IMR-90 (cell line): ENCODE measurements at regions not wholly inside any gene's neighbourhood (a gene's known extent, or its start where the extent isn't known, plus 50 kb on each side); places are given as distances from the start of the nearest gene placed in this dataset.

Source experiments
- ATAC-seq: fragments of 200-7000 bp; cut with Tn5 transposase; 2 replicates; pipeline ENCODE4 v1.9.1; 2020; ENCODE audit warnings: low read depth, mild to moderate bottlenecking, moderate library complexity
- BruUV-seq: library from RNA; stranded (reverse); fragments of 400-500 nt; replicated peaks from 2 replicates; lab custom pipeline; 2021; lab: Mats Ljungman, UMichigan
- CTCF ChIA-PET: fragments of 300-600 bp; formaldehyde crosslinking; extraction: SDS; loops from one replicate; lab custom pipeline; 2021; ENCODE audit warnings: antibody characterized with exemption; lab: Yijun Ruan, JAX
- POLR2A ChIA-PET: fragments of 300-600 bp; sonication (Branson Sonifier 250); formaldehyde crosslinking; loops from one replicate; lab custom pipeline; 2022; ENCODE audit warnings: antibody characterized with exemption; ENCODE audit not compliant: unreplicated experiment; lab: Charles Lee
- DNase-seq: peaks from one replicate; pipeline ENCODE4 v3.0.0; 2013
- H2AFZ ChIP-seq: replicated peaks from 2 replicates; pipeline ENCODE3; 2013; ENCODE audit warnings: low read length, mild to moderate bottlenecking; ENCODE audit not compliant: poor library complexity
- H2AK5ac ChIP-seq: 2 replicates; pipeline ENCODE4 v1.6.1; 2013; ENCODE audit warnings: low read depth, low read length, inconsistent platforms
- H2AK9ac ChIP-seq: replicated peaks from 2 replicates; pipeline ENCODE3; 2013; ENCODE audit warnings: mild to moderate bottlenecking, low read depth, low read length, moderate library complexity; ENCODE audit not compliant: poor library complexity
- H2BK120ac ChIP-seq: 2 replicates; pipeline ENCODE4 v1.6.1; 2013; ENCODE audit warnings: low read depth, low read length, inconsistent platforms
- H2BK15ac ChIP-seq: 3 replicates; pipeline ENCODE4 v1.6.1; 2013; ENCODE audit warnings: low read depth, low read length, inconsistent platforms
- H2BK20ac ChIP-seq: 2 replicates; pipeline ENCODE4 v1.6.1; 2013; ENCODE audit warnings: low read depth, mild to moderate bottlenecking, inconsistent platforms, low read length, moderate library complexity
- H2BK5ac ChIP-seq: 2 replicates; pipeline ENCODE4 v1.6.1; 2013; ENCODE audit warnings: mild to moderate bottlenecking, low read depth, low read length, inconsistent platforms; ENCODE audit not compliant: poor library complexity, severe bottlenecking
- H3K14ac ChIP-seq: replicated peaks from 2 replicates; pipeline ENCODE4 v1.6.1; 2013; ENCODE audit warnings: low read depth, low read length, inconsistent platforms
- H3K18ac ChIP-seq: 2 replicates; pipeline ENCODE4 v1.6.1; 2013; ENCODE audit warnings: low read depth, low read length, control low read depth
- H3K23ac ChIP-seq: 2 replicates; pipeline ENCODE4 v1.6.1; 2013; ENCODE audit warnings: low read depth, low read length, inconsistent platforms
- H3K27ac ChIP-seq: 2 replicates; pipeline ENCODE4 v1.5.1; 2013; ENCODE audit warnings: mild to moderate bottlenecking, control low read depth, low read length; ENCODE audit not compliant: insufficient read depth
- H3K27me3 ChIP-seq: 2 replicates; pipeline ENCODE4 v1.6.1; 2013; ENCODE audit warnings: low read length; ENCODE audit not compliant: control insufficient read depth, insufficient read depth
- H3K36me3 ChIP-seq: 2 replicates; pipeline ENCODE4 v1.6.1; 2013; ENCODE audit warnings: low read length, mixed read lengths; ENCODE audit not compliant: control insufficient read depth, insufficient read depth
- H3K4ac ChIP-seq: 2 replicates; pipeline ENCODE4 v1.6.1; 2013; ENCODE audit warnings: low read depth, low read length, inconsistent platforms
- H3K4me1 ChIP-seq: 2 replicates; pipeline ENCODE4 v1.6.1; 2013; ENCODE audit warnings: low read length, mixed read lengths; ENCODE audit not compliant: control insufficient read depth, insufficient read depth
- H3K4me2 ChIP-seq: 2 replicates; pipeline ENCODE4 v1.6.1; 2013; ENCODE audit warnings: low read depth, mild to moderate bottlenecking, control low read depth, low read length, moderate library complexity
- H3K4me3 ChIP-seq: 2 replicates; pipeline ENCODE4 v1.5.1; 2013; ENCODE audit warnings: low read depth, mild to moderate bottlenecking, control low read depth, low read length, moderate library complexity; ENCODE audit not compliant: insufficient read depth
- H3K56ac ChIP-seq: 2 replicates; pipeline ENCODE4 v1.6.1; 2013; ENCODE audit warnings: low read length, inconsistent platforms; ENCODE audit not compliant: insufficient read depth; ENCODE audit errors: extremely low read depth
- H3K79me1 ChIP-seq, 2 experiments: 2 replicates each; pipeline ENCODE4 v1.6.1; 2013; ENCODE audit warnings: low read length in 2 of 2, inconsistent platforms in 1 of 2, low read depth in 1 of 2
- H3K9ac ChIP-seq: 2 replicates; pipeline ENCODE4 v1.6.1; 2013; ENCODE audit warnings: low read depth, low read length, control low read depth
- H3K9me1 ChIP-seq: 2 replicates; pipeline ENCODE4 v1.6.1; 2013; ENCODE audit warnings: low read length, inconsistent platforms; ENCODE audit not compliant: insufficient read depth
- H3K9me3 ChIP-seq: 2 replicates; pipeline ENCODE4 v1.6.1; 2013; ENCODE audit warnings: low read length; ENCODE audit not compliant: control insufficient read depth, insufficient read depth
- H4K20me1 ChIP-seq: 2 replicates; pipeline ENCODE4 v1.6.1; 2013; ENCODE audit warnings: low read length, inconsistent platforms; ENCODE audit not compliant: insufficient read depth
- H4K5ac ChIP-seq: 2 replicates; pipeline ENCODE4 v1.6.1; 2013; ENCODE audit warnings: mild to moderate bottlenecking, low read depth, low read length, control low read depth
- H4K8ac ChIP-seq, 2 experiments: 2 replicates each; pipeline ENCODE4 v1.6.1; 2013; ENCODE audit warnings: low read depth in 2 of 2, low read length in 2 of 2, control low read depth in 1 of 2, inconsistent platforms in 1 of 2
- H4K91ac ChIP-seq: 2 replicates; pipeline ENCODE4 v1.6.1; 2013; ENCODE audit warnings: low read depth, low read length, inconsistent platforms; ENCODE audit not compliant: insufficient read depth
- BHLHE40 ChIP-seq: fragments of 150-350 bp; IDR thresholded peaks from 2 replicates; pipeline ENCODE4 v1.6.1; 2016; ENCODE audit warnings: mild to moderate bottlenecking, low read depth, low read length
- CEBPB ChIP-seq: IDR thresholded peaks from 2 replicates; pipeline ENCODE4 v1.6.1; 2012; ENCODE audit warnings: low read depth, low read length, improper control_type of control experiment
- MXI1 ChIP-seq: IDR thresholded peaks from 2 replicates; pipeline ENCODE4 v1.6.1; 2012; ENCODE audit warnings: low read depth, mild to moderate bottlenecking, low read length, moderate library complexity, borderline replicate concordance
- SMC3 ChIP-seq: fragments of 150-350 bp; IDR thresholded peaks from 2 replicates; pipeline ENCODE4 v1.6.1; 2016; ENCODE audit warnings: low read depth, mild to moderate bottlenecking, antibody characterized with exemption, low read length, moderate library complexity
- WGBS, 2 experiments: methylation state at CpG; one replicate each; pipeline versions ENCODE4 v1.1.5 to v1.1.7; 2013; ENCODE audit warnings: missing lambda C conversion rate in 2 of 2; ENCODE audit not compliant: insufficient read length in 1 of 2; ENCODE audit errors: extremely low coverage in 2 of 2; 5-methylcytosine and 5-hydroxymethylcytosine counted together
- dilution Hi-C: fragments of 300-500 bp; cut with HindIII; formaldehyde crosslinking; loops from one replicate; pipeline ENCODE4 v1.14.3; 2018; ENCODE audit warnings: low sequenced_read_pairs; ENCODE audit not compliant: unreplicated experiment
- in situ Hi-C: fragments of 300-500 bp; cut with MboI; formaldehyde crosslinking; loops from 3 replicates; pipeline ENCODE4 v1.14.3; 2019; ENCODE audit warnings: low sequenced_read_pairs, inconsistent platforms, mixed read lengths
- intact Hi-C: fragments of 100-400 bp; cut with micrococcal nuclease; formaldehyde crosslinking; loops from 2 replicates; pipeline ENCODE4 v1.10.0; 2022
- TF ChIP-seq, protein P1 (sequence below): fragments of 150-350 bp; IDR thresholded peaks from 2 replicates; pipeline ENCODE4 v1.6.1; 2017; ENCODE audit warnings: mild to moderate bottlenecking, antibody characterized with exemption, low read length, low read depth
- TF ChIP-seq, protein P2 (sequence below): fragments of 150-350 bp; IDR thresholded peaks from 2 replicates; pipeline ENCODE4 v1.6.1; 2016; ENCODE audit warnings: low read depth, mild to moderate bottlenecking, low read length, moderate library complexity, borderline replicate concordance

DNA sequence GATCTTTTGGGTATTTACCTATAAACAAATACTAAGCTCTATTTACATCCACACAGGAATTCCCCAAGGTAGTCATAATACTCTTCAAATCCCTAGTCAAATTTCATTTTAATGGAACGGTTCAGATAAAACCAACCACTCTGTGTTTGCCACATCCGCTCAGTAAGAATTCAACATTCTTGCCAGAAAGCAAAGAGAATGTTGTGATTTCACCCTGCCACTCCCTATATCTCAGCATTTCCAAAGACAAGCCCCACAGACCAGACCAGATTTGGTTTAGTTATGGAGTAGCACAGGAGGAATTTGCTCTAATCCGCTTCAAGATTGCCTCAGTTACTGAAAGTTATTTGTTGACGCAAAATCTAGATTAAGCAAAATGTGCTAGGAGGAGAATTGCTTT, 105.6 kb upstream of the SERP2 start:
- Histone ChIP-seq H3K14ac (peak overlapping the region; percentile 42), H3K9ac (no peak overlapping the region), H4K8ac (peak overlapping the region in 1 of 2 experiments; percentile 11; a peak in 1 of 4 replicates), H3K27ac (no peak overlapping the region), H4K91ac (no peak overlapping the region), H3K79me1 (no peaks in the 10 kb centered on the region), H2BK15ac (0 out of 3 replicates have a peak overlapping the region, but pooled peaks have one; percentile 70), H2AFZ (no peak overlapping the region), H3K9me1 (peaks cover 25% of the 10 kb centered on the region), H3K4me2 (no peak overlapping the region), H3K36me3 (no peaks in the 10 kb centered on the region), H2BK20ac (peak overlapping the region; percentile 82), H2BK5ac (no peak overlapping the region), H2BK120ac (peak overlapping the region; percentile 76; the same call in 1 of the 2 replicates), H2AK9ac (no peak overlapping the region), H3K4ac (no peak overlapping the region; the same call in 1 of the 2 replicates), H4K5ac (no peak overlapping the region), H3K4me3 (no peak overlapping the region), H3K9me3 (no peaks in the 10 kb centered on the region), H4K20me1 (no peaks in the 10 kb centered on the region), H3K27me3 (no peaks in the 10 kb centered on the region), H3K18ac (no peak overlapping the region), H2AK5ac (no peak overlapping the region), H3K56ac (no peak overlapping the region), H3K23ac (no peak overlapping the region), H3K4me1 (peaks cover 26% of the 10 kb centered on the region)
- ATAC-seq: peak; percentile 63
- in situ Hi-C loops: no loop called here
- ChIA-PET CTCF (no interaction called here), POLR2A (no interaction called here)
- peak; percentile 80 for DNase-seq
- no TSS peak for BruUV-seq
- intact Hi-C loops: no loop called here
- TF ChIP-seq, protein P1, sequence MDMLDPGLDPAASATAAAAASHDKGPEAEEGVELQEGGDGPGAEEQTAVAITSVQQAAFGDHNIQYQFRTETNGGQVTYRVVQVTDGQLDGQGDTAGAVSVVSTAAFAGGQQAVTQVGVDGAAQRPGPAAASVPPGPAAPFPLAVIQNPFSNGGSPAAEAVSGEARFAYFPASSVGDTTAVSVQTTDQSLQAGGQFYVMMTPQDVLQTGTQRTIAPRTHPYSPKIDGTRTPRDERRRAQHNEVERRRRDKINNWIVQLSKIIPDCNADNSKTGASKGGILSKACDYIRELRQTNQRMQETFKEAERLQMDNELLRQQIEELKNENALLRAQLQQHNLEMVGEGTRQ: no peak
- TF ChIP-seq CEBPB: peak; percentile 2; the same call in 1 of the 2 replicates
- TF ChIP-seq MXI1: no peak
- no peak for TF ChIP-seq BHLHE40
- no peak for TF ChIP-seq SMC3
- TF ChIP-seq, protein P2, sequence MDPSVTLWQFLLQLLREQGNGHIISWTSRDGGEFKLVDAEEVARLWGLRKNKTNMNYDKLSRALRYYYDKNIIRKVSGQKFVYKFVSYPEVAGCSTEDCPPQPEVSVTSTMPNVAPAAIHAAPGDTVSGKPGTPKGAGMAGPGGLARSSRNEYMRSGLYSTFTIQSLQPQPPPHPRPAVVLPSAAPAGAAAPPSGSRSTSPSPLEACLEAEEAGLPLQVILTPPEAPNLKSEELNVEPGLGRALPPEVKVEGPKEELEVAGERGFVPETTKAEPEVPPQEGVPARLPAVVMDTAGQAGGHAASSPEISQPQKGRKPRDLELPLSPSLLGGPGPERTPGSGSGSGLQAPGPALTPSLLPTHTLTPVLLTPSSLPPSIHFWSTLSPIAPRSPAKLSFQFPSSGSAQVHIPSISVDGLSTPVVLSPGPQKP: no peak
- dilution Hi-C loops: no loop called here
- WGBS, 2 experiments: no CpG with 5 or more reads among the region's 4 CpGs
